Neural progenitor cell (in vitro differentiated cells): ENCODE measurements at regions not wholly inside any gene's neighbourhood (a gene's known extent, or its start where the extent isn't known, plus 50 kb on each side); places are given as distances from the start of the nearest gene placed in this dataset.

Source experiments
- EZH2 ChIP-seq: fragments of 200-600 bp; sonication (generic); IDR thresholded peaks from 2 replicates; pipeline ENCODE4 v1.6.1; 2017; ENCODE audit warnings: antibody characterized with exemption, mild to moderate bottlenecking, moderate library complexity
- TF ChIP-seq, protein P1 (sequence below): fragments of 200-600 bp; sonication (generic); IDR thresholded peaks from 2 replicates; pipeline ENCODE4 v1.5.1; 2017; ENCODE audit warnings: antibody characterized with exemption, mild to moderate bottlenecking

- no peak for TF ChIP-seq EZH2
- TF ChIP-seq, protein P1, sequence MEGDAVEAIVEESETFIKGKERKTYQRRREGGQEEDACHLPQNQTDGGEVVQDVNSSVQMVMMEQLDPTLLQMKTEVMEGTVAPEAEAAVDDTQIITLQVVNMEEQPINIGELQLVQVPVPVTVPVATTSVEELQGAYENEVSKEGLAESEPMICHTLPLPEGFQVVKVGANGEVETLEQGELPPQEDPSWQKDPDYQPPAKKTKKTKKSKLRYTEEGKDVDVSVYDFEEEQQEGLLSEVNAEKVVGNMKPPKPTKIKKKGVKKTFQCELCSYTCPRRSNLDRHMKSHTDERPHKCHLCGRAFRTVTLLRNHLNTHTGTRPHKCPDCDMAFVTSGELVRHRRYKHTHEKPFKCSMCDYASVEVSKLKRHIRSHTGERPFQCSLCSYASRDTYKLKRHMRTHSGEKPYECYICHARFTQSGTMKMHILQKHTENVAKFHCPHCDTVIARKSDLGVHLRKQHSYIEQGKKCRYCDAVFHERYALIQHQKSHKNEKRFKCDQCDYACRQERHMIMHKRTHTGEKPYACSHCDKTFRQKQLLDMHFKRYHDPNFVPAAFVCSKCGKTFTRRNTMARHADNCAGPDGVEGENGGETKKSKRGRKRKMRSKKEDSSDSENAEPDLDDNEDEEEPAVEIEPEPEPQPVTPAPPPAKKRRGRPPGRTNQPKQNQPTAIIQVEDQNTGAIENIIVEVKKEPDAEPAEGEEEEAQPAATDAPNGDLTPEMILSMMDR = no peak
These were observed 456.3 kb downstream of the TMEM121 start for GRCh38 chr14:105982664-105983063.
